GM21528 (cell line): ENCODE measurements at regions not wholly inside any gene's neighbourhood (a gene's known extent, or its start where the extent isn't known, plus 50 kb on each side); places are given as distances from the start of the nearest gene placed in this dataset.
"Not testable (repeated sequence)": the region's sequence is repeated elsewhere in the genome, so short reads cannot be mapped to it uniquely, and the experiment has no call there.

Source experiments
- ATAC-seq: cut with Tn5 transposase; IDR thresholded peaks from one replicate; pipeline ENCODE4 v1.9.1; 2021; ENCODE audit warnings: mild to moderate bottlenecking, moderate library complexity; ENCODE audit not compliant: unreplicated experiment, low FRiP score

DNA sequence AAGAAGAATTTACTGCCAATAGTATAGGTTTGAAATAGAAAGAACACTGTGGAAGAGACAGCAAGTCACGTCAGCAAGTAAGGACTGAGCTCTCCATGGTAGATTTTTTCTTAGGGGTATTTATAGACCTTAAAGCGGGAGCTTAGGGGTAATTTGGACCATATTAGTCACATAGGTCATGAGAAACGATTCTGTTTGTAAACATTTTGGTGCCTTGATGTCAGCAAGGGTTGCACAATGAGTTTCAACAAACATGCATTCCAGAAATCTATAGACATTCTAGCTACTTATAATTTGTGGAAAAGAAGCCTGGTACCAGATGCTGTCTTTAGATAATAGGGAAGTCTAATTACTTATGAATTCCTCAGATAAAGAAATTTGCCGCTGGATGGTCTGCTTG, 624.7 kb downstream of the TDRD15 start:
- ATAC-seq = no peak

GRCh38 chr2:21754164-21754788, 630.5 kb downstream of the TDRD15 start:
- ATAC-seq = no peak

DNA sequence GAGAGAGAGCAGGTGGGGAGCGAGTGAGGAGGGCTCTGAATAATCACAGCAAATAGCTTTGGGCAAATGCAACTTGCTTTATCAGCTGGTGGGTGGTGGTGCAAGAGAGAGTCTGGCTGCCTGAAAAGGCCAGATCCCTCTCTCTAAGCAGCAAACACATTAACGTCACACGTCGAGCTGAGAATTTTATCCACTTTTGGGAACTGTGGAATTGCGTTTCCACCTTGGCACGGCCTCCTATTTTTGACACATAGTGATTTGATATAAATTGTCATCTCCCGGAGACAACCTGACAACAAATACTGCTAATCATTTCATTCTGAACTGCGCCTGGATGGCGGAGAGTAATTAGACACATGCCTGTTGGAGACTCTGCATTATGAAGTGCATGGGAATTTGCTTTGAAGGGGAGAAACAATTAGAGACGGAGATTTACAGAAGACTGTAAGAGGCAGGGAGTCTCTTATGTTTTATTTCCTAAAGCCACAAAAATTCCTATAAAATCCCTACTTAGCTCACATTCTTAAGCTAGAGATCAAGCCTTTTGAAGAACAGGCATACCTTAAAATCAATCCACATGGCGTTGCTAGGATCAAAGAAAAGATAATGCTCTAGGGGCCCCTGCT, 634.1 kb downstream of the TDRD15 start:
- no peak for ATAC-seq

- ATAC-seq = no peak
Measured at GRCh38 chr2:21759819-21760218, 636.1 kb downstream of the TDRD15 start.

- ATAC-seq = no peak
Measured at GRCh38 chr2:21761361-21761760, 637.6 kb downstream of the TDRD15 start.

DNA sequence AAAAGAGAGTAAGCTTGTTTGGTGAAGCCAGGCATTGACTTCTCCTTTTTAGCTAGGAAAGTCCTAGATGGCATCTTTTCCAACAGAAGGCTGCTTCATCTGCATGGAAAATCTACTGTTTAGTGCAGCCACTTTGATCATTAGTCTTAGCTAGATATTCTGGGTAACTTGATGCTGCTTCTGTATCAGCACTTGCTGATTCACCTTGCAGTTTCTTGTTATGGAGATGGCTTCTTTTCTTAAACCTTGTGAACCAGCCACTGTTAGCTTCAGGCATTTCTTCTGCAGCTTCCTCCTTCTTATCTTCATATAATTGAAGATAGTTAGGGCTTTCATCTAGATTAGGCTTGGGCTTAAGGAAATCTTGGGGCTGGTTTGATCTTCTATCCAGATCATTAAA, 639.7 kb downstream of the TDRD15 start:
- no peak for ATAC-seq

DNA sequence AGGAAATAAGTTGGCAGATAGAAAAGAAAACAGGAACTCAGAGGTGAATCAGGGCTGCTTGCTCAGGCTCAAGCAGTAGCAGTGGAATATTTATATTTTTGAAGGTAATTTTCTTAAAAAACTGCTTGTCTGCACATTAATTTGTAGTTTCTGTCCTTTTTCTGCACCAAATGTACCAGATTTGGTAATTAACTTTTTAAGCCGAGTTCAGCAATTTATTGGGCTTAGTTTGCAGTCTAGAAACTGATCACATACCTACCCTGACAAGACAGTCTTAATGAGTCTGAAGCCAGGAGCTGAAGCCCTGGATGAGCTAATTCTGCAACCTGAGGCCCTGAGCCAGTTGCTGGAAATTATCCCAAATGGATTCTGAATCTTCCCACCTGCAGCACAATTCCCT, 647.0 kb downstream of the TDRD15 start:
- ATAC-seq = no peak

DNA sequence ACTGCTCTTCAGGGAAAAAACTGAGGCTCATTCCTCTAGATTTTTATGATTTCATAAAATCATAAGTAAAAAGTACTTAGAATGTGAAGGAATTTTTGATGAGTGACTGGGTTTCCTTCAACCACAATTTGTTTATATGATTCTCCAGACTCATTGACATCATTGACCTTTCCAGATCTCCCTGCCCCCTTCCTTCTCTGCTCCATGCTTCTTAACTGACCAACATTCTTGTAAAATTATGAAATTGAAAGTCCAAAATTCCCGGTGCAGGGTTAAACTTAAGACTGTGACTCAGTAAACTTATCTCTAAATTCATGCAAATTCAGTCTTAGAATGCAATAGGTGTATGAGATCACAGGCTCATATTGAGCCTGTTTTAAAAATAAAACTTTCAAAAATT, 648.9 kb downstream of the TDRD15 start:
- ATAC-seq = no peak

DNA sequence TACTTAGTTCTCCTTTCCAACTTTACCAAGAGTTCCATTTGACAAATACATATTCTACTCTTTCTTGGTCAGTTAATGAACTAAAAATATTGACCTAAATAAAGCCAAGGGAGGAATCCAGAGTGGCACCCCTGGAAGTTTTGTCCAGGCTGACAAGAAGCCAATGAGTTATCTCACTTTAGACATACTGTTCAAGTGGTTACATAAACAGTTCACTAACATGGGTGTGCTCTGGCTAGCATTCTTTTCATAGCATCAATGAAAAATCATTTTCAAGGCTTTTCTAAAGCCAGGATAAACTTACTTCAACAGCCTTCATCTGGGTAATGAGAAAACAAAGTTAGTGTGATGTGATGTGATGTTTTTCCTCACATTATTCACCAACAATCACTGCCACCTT, 649.4 kb downstream of the TDRD15 start:
- ATAC-seq = no peak

DNA sequence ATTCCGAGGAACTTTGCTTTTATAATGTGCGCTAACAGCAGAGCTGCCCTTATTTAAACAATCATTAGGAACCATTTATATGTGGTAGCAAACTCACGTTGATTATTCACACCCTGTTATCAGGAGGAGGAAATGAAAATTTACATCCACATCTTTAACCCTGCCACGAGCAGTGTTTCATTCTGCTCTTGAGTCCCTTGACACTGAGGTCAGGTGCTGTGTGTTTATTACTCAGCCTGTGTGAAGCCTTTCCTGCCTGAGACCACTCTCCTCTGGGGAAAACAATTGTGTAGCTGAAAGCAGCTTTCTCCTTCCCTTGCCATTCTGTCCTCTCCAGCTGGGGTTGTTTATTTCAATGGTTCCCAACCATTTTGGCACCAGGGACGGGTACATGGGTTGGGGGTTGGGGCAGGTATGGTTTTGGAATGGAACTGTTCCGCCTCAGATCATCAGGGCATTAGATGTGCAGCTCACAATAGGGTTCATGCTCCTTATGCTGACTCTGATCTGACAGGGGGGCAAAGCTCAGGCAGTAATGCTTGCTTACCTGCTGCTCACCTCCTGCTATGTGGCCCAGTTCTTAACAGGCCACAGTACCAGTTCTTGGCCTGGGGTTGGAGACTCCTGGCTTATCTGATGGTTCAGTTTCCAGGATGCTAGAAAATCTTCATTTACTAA, 651.1 kb downstream of the TDRD15 start:
- ATAC-seq = no peak

GRCh38 chr2:21779786-21780185, 656.0 kb downstream of the TDRD15 start:
- ATAC-seq = no peak

DNA sequence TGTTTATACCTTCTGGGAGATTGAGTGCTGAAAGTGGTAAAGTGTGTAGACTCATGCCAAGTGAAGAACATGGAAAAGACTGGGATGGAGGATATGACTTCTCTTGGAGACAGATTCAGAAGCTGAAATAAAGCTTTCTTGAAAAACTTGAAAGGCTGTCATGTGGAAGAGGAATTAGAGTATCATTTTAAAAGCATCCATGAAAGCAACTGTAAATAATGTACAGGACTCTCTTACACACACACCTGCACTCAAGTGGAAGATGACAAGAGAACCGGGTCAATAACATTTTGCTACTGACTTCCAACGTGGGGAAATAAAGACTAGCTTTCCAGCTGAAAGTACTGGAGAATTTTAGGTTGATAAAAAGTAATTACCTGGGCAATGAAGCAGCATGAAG, 658.2 kb downstream of the TDRD15 start:
- no peak for ATAC-seq

GRCh38 chr2:21782866-21783265, 659.1 kb downstream of the TDRD15 start:
- ATAC-seq = no peak

DNA sequence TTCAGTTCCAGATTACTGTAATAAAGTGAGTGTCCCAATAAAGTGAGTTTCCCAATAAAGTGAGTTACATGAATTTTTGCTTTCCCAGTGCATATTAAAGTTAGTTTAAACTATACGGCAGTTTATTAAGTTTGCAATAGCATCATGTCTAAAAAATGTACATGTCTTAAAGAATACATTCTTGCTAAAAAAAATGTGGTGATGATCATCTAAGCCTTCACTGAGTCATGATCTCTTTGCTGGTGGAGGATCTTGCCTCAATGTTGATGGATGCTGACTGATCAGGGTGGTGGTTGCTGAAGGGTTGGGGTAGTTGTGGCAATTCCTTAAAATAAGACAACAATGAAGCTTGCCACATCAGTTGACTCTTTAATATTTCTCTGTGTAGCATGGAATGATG, 664.2 kb downstream of the TDRD15 start:
- ATAC-seq = no peak

DNA sequence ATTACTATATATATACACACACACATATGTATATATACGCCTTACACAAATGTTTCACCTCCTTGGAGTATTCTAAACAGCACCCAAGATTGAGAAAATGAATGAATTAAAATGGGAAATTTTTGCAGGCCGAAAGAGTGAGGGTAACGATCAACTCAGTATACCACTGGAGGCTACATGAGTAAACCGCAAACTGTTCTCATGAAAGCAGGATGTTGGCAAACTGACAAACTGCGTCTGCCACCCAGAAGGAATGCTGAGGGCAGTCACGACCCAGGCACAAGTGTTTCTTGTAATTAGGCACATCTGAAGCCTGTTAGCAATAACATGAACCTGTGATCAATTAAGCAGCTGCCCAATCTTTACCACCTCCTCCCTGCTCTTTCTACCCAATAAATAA, 666.5 kb downstream of the TDRD15 start:
- ATAC-seq = not testable (repeated sequence)

DNA sequence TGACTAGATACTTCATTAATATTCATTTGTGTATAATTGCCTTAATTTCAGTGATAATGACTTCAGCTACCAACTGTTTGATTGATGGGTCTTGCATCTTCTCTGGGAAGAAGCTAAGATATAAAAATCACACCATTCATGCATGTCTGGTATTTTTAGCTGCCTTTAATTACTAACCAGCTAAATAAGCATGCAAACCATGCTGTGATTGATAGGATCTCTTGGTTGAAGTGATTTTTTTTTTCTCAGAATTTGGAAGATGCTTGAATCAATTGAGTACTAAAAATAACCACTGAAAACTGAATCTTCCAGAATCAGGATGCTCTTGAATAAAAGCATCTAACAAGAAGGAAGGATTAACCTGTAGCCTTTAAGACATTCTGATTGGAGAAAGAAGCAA, 668.8 kb downstream of the TDRD15 start:
- ATAC-seq = no peak

GRCh38 chr2:21793461-21793860, 669.7 kb downstream of the TDRD15 start:
- ATAC-seq = no peak

- ATAC-seq = no peak
Measured at GRCh38 chr2:21794611-21795010, 670.8 kb downstream of the TDRD15 start.

GRCh38 chr2:21800356-21800755, 676.6 kb downstream of the TDRD15 start:
- ATAC-seq = no peak

DNA sequence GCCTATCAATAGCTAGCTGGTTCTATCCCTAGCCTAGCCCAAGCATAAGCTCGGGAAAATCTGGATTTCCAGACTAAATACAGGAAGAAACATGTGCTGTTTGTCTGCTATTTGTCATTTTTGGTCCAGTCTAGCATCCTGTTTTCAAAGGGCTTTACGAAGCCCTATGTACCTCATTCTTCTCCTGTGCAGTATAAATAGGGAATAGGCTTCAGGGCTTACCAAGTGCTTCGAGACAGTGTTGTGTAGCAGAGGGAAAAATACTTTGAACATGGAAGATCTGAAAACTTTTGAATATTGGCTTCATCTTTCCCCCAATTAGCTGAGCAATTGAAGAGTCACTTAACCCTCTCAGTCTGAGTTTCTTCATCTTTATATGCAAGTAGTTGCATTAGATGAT, 679.8 kb downstream of the TDRD15 start:
- ATAC-seq = no peak

GRCh38 chr2:21804151-21804550, 680.4 kb downstream of the TDRD15 start:
- no peak for ATAC-seq

GRCh38 chr2:21811541-21811940, 687.8 kb downstream of the TDRD15 start:
- ATAC-seq = no peak
